ENCODE measurements at regions not wholly inside any gene's neighbourhood (a gene's known extent, or its start where the extent isn't known, plus 50 kb on each side); places are given as distances from the start of the nearest gene placed in this dataset.

DNA sequence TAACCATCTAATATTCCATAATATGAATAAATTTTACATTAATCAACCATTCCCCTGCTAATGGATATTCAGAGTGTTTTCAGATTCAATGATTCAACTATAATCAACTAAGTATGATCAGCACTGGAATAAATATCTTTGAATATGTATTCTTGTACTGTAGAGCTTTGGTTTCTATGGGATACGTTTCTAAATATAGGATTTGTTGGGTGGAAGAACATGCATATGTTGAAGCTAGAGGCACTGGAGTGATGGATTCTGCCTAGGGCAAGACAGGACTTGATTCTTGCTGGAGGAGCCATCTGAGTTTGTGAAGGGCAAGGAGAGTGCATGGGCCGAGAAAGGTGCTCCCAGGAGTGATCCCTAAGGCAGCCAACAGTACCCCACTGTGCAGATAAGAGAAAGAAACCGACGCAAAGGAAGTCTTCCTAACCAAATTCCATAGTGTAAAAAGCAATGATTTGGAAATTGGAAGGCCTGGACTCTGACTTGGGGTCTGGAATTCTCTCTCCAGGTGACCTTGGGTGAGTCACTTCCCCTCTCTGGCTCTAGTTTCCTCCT lies 418.7 kb downstream of the PREX1 start:
- in situ Hi-C loops (cut with MboI; ENCODE audit: low pct_unique_long_range_greater_than_20kb, low sequenced_read_pairs, unreplicated experiment) = no loop called here
- TF ChIP-seq, protein P1, sequence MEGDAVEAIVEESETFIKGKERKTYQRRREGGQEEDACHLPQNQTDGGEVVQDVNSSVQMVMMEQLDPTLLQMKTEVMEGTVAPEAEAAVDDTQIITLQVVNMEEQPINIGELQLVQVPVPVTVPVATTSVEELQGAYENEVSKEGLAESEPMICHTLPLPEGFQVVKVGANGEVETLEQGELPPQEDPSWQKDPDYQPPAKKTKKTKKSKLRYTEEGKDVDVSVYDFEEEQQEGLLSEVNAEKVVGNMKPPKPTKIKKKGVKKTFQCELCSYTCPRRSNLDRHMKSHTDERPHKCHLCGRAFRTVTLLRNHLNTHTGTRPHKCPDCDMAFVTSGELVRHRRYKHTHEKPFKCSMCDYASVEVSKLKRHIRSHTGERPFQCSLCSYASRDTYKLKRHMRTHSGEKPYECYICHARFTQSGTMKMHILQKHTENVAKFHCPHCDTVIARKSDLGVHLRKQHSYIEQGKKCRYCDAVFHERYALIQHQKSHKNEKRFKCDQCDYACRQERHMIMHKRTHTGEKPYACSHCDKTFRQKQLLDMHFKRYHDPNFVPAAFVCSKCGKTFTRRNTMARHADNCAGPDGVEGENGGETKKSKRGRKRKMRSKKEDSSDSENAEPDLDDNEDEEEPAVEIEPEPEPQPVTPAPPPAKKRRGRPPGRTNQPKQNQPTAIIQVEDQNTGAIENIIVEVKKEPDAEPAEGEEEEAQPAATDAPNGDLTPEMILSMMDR (IDR thresholded peaks at IDR 0.05; ENCODE audit: extremely low read depth, insufficient read depth, missing control alignments) = no peak

DNA sequence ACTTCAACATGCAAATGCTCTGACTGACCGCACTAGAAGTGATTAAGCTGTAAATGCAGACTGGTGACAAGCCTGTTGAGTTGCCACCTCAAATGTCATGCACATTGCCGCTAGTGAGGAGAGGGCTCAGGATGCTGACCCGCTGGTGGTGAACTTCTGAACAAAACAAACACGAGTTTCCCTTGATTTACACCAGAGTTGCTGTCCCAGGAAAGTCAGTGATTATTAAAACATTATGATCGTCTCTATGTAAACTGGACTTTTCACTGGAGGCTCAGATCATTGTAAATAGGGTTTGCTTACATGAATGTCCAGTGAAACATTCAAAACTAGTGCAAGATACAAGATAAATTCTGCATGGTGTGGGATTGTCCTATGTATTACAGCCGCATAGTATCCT lies 420.1 kb downstream of the PREX1 start:
- TF ChIP-seq, protein P1 (IDR thresholded peaks at IDR 0.05; ENCODE audit: extremely low read depth, insufficient read depth, missing control alignments) = no peak
- no peak for DNase-seq (ENCODE audit: low spot score)
- in situ Hi-C loops (cut with MboI; ENCODE audit: low pct_unique_long_range_greater_than_20kb, low sequenced_read_pairs, unreplicated experiment) = no loop called here

More for the DNA sequence above, 418.7 kb downstream of the PREX1 start:
- no peak for DNase-seq (ENCODE audit: low spot score)

DNA sequence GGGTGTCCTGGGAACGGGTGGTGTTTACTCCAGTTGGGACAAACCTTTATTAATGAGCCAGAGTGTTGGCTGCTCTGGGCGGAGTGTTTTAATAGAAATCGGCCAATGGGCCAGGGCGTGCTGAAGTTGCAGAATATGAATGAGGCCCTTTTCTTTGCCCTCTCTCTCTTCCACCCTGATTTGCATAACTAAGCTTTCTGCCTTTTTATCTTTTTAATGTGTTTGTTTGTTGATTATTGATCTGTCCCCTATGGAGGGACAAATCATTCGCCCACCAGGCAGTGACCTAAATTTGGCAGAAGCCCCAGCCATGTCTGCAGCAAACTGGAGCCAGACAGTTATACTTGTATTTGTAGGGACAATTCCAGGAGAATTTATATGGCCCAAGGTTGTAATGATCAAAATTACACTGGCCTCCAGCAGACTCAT lies 420.9 kb downstream of the PREX1 start:
- in situ Hi-C loops (cut with MboI; ENCODE audit: low pct_unique_long_range_greater_than_20kb, low sequenced_read_pairs, unreplicated experiment) = no loop called here
- TF ChIP-seq, protein P1 (IDR thresholded peaks at IDR 0.05; ENCODE audit: extremely low read depth, insufficient read depth, missing control alignments) = no peak
- DNase-seq (ENCODE audit: low spot score) = no peak

DNA sequence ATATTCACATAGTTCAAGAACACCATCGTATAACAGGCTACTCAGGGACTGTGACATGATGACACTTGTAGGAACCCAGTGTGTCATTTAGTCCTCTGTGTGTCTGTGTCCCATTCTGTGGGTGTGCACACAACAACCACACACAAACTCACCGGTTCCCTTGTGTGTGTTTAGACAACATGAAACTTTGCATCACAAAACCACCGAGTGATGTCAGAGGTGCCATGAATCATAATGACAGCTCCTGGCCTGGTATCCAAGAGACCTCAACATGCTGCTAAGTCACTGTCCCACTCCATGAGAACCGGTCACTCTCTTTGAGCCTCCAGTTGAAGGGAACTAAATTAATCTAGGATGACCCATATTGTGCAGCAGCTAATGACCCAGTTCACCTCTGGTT lies 421.3 kb downstream of the PREX1 start:
- in situ Hi-C loops (cut with MboI; ENCODE audit: low pct_unique_long_range_greater_than_20kb, low sequenced_read_pairs, unreplicated experiment) = no loop called here
- no peak for DNase-seq (ENCODE audit: low spot score)

DNA sequence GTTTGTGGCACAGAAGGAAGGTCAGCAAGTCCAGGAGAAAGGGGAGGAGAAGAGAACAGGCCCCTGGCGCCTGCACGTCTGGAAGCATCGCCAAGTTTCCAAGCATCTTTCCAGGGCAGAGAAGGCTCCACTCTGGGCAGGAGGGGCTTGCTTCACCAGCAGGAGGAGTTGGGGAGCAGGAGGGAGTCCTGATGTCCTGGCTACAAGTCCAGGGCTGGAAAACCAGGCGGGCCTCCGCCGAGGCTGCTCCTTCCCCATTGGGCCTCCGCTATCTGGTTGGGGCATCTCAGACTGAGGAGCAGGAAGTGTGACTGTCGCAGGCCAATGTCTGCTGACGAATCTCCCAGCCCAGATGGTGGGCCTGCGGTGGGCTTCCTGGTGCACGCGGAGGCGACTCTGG lies 421.9 kb downstream of the PREX1 start:
- DNase-seq (ENCODE audit: low spot score) = no peak
- in situ Hi-C loops (cut with MboI; ENCODE audit: low pct_unique_long_range_greater_than_20kb, low sequenced_read_pairs, unreplicated experiment) = no loop called here
- TF ChIP-seq, protein P1 (IDR thresholded peaks at IDR 0.05; ENCODE audit: extremely low read depth, insufficient read depth, missing control alignments) = peak; percentile 1

More for the DNA sequence above, 421.3 kb downstream of the PREX1 start:
- TF ChIP-seq, protein P1 (IDR thresholded peaks at IDR 0.05; ENCODE audit: extremely low read depth, insufficient read depth, missing control alignments) = no peak

DNA sequence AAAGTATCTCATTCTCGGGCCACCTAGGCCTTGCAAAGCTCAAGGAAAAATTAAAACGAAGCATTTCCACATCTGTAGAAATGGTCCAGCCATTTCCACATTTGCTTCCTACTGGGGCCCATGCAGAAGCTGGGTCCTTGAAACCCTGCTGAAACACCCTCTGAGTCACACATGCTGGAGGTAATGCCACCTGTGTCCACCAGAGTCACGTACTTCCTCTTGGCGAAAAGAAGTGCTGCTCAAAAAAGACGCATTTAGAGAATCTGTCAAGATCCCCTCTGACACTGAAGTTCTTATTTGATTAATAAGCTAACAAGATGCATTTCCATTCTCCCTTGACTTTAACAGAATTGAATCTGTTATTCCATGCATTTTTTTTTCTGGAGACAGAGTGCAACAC lies 423.2 kb downstream of the PREX1 start:
- peak; percentile 46 for DNase-seq (ENCODE audit: low spot score)
- in situ Hi-C loops (cut with MboI; ENCODE audit: low pct_unique_long_range_greater_than_20kb, low sequenced_read_pairs, unreplicated experiment) = no loop called here
- TF ChIP-seq, protein P1 (IDR thresholded peaks at IDR 0.05; ENCODE audit: extremely low read depth, insufficient read depth, missing control alignments) = peak; percentile 20
